Choroid plexus epithelial cell (primary cell): ENCODE measurements at regions not wholly inside any gene's neighbourhood (a gene's known extent, or its start where the extent isn't known, plus 50 kb on each side); places are given as distances from the start of the nearest gene placed in this dataset.

ENCODE experiments used
- DNase-seq: peaks from one replicate; pipeline ENCODE4 v3.0.0-alpha.2; 2010; ENCODE audit warnings: low read depth
- H3K4me3 ChIP-seq: 2 replicates; pipeline ENCODE4 v1.5.1; 2011; ENCODE audit warnings: low read depth, mild to moderate bottlenecking, control low read depth, low read length, moderate library complexity
- TF ChIP-seq, protein P1 (sequence below): conservative IDR thresholded peaks from 2 replicates; pipeline ENCODE4 v1.5.1; 2011; ENCODE audit warnings: low read depth, mild to moderate bottlenecking, control low read depth, inconsistent platforms, low read length, moderate library complexity

DNA sequence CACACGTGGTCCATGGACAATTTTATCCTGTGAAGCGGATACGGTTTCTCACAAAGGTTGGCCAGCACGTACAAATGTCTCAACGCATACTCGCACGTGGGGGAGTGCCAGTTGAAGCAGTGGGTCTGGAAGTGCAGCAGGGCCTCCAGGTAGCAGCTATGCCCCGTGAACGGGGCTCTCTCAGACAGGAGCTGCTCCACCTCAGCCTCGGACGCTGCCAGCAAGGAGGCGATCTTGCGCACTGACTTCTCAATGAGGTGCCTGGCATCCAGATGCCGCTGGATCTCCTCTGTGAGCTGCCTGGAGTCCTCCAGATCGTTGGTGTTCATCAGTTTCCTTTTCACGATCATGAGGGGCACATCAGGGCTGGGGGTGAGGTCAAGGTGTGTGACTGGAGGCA, 2272.0 kb downstream of the PCDH9 start:
- no peak overlapping the region for H3K4me3 ChIP-seq
- TF ChIP-seq, protein P1, sequence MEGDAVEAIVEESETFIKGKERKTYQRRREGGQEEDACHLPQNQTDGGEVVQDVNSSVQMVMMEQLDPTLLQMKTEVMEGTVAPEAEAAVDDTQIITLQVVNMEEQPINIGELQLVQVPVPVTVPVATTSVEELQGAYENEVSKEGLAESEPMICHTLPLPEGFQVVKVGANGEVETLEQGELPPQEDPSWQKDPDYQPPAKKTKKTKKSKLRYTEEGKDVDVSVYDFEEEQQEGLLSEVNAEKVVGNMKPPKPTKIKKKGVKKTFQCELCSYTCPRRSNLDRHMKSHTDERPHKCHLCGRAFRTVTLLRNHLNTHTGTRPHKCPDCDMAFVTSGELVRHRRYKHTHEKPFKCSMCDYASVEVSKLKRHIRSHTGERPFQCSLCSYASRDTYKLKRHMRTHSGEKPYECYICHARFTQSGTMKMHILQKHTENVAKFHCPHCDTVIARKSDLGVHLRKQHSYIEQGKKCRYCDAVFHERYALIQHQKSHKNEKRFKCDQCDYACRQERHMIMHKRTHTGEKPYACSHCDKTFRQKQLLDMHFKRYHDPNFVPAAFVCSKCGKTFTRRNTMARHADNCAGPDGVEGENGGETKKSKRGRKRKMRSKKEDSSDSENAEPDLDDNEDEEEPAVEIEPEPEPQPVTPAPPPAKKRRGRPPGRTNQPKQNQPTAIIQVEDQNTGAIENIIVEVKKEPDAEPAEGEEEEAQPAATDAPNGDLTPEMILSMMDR: no peak
- DNase-seq: no peak

DNA sequence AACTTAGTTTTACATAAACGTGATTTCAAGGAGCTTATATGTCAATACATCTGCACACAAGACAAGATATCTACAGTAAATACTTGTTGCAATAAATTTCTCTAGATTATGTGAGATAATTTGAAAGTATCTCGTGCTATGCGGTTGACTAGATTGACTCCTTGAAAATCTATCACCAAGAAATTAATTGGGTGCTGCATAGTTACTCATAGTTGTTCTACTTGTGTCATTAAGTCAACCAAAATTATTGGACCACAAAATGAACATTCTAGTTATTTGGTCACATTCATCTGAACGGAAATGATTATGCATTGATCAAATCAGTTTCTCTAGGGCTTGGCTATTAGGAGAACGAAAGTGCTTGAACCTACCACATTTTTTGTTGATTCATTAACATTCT, 2291.5 kb downstream of the PCDH9 start:
- no peak overlapping the region for H3K4me3 ChIP-seq
- TF ChIP-seq, protein P1: no peak
- no peak for DNase-seq

DNA sequence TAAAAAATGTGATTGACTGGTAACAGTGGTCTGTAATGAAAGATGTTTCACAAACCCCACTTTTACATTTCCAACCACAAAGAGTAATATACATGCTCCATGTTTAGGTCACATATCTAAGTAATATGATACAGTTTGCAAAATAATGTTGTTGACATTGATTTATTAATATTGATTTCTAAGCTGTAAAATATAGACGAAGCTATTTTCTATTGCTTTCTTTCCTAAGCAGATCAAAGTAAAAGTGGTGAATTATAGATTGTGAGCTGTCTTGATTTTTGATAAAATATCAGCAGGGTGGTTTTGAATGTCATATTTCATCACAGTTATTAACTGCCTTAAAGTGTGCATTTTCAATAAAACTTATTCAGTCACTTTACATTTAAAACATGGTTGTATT, 2292.8 kb downstream of the PCDH9 start:
- TF ChIP-seq, protein P1: no peak
- no peak overlapping the region for H3K4me3 ChIP-seq
- no peak for DNase-seq

DNA sequence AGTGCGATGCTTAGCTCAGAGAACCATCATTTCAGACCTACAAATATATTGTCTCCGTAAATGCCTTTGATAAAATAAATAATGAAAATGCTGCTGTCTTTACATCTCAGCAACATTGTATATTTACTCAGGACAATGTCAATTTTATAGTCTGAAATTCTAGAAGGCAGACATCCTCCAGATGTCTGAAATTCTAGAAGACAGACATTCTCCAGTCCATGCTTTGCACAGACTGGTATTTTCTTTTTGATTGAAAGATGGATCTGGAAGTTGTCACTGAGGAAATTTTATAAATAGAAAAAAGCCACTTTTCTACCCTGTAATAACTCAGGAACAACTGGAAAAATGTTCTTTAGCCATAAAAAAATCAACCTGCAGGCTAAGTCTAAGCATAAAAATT, 2293.3 kb downstream of the PCDH9 start:
- no peak overlapping the region for H3K4me3 ChIP-seq
- DNase-seq: no peak
- TF ChIP-seq, protein P1: no peak

DNA sequence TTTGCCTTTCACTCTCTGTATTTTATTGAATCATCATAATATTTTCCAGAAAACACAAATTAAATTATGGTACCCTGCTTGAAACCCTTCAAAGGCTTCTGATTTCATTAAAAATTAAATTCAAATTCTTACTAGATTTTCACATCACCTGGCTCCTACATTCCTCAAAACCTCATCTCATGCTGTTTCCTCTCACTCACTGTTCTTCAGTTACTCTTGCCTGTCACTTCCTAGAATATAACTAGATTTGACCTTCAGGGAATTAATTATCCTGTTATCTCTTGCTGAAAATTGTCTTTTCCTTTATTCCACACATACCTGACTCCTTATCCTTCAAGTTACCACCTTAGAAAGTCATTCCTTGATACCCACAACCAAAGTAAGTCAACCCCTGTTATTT, 2294.7 kb downstream of the PCDH9 start:
- TF ChIP-seq, protein P1: no peak
- DNase-seq: no peak
- H3K4me3 ChIP-seq: no peak overlapping the region

DNA sequence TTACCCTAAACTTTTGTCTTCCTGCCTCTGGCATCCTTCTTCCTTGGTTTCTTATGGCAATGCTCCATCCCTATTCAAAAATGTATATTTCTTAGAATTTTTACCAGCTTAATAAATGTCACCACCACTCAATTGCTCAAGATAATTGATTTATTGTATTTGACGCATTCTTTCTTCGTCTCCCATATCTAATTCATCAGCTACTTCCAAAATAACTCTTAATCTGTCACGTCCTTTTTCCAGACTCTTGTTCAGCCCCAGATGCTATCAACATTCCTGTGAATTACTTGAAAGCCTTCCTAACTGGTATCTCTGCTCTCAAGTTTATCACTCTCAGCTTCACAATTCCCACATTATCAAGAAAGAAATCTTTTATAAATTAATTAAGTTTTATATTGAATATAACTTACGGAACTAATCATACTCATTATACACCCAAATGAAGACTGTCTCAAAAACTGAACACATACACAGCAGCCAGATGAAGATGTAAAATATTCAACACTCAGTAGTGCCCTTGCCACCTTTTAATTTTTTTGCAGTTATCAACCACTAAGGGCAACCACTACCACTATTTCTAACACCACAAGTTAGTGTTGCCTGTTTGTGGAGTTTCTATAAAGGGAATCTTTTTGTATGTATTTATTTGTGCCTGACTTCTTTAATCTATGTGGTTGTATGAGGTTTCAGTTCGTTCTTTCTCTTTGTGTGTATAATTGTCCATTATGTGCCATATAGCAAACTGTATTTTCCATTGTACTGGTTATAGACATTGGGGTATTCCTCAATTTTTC, 2295.4 kb downstream of the PCDH9 start:
- H3K4me3 ChIP-seq: no peak overlapping the region
- TF ChIP-seq, protein P1: no peak
- no peak for DNase-seq

DNA sequence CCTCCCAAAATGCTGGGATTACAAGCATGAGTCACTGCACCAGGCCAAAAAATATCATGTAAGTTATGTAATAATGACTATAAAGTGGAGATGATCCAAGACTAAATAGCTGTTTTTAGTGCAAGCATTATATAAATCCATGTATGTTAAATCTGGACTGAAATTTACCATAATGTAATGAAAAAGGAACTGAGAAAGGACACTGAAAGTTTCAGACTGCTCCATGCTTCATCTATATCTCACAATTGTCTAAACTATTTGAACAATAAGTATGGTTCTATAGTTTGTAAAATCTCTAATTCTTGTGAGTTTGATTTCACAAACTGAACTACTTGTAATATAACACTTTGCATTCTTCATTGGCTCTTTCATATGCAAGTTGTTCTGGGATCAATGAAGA, 2299.5 kb downstream of the PCDH9 start:
- no peak for DNase-seq
- TF ChIP-seq, protein P1: no peak

More for the DNA sequence above, 2299.5 kb downstream of the PCDH9 start:
- no peak overlapping the region for H3K4me3 ChIP-seq
